Right atrium auricular region (tissue), 2 donors: ENCODE measurements at regions not wholly inside any gene's neighbourhood (a gene's known extent, or its start where the extent isn't known, plus 50 kb on each side); places are given as distances from the start of the nearest gene placed in this dataset.

Experiments used
- DNase-seq: peaks from one replicate; pipeline ENCODE4 v3.0.0-alpha.2; 2019; ENCODE audit warnings: low spot score
- H3K27ac ChIP-seq, 2 donors: fragments of 200-600 bp; sonication (generic); 1 replicate in 1 of 2; 2 replicates in 1 of 2; pipeline ENCODE4 v1.5.1; 2016 to 2019
- H3K27me3 ChIP-seq, 2 donors: fragments of 200-600 bp; sonication (generic); one replicate each; pipeline versions ENCODE4 v1.5.1 to v1.6.0; 2017 to 2019
- H3K36me3 ChIP-seq: fragments of 200-600 bp; sonication (generic); one replicate; pipeline ENCODE4 v1.5.1; 2016
- H3K4me1 ChIP-seq, 2 donors: fragments of 200-600 bp; sonication (generic); one replicate each; pipeline versions ENCODE4 v1.5.1 to v1.6.0; 2017 to 2019
- H3K4me3 ChIP-seq, 2 donors: fragments of 200-600 bp; sonication (generic); 1 replicate in 1 of 2; 2 replicates in 1 of 2; pipeline ENCODE4 v1.5.1; 2017 to 2019; ENCODE audit warnings: mild to moderate bottlenecking in 1 of 2, moderate library complexity in 1 of 2
- H3K9me3 ChIP-seq, 2 donors: fragments of 200-600 bp; sonication (generic); one replicate each; pipeline ENCODE4 v1.5.1; 2019
- TF ChIP-seq, protein P1 (sequence below), 2 donors: fragments of 200-600 bp; sonication (generic); IDR thresholded peaks; one replicate each; pipeline ENCODE4 v1.5.1; 2019; ENCODE audit warnings: antibody characterized with exemption in 2 of 2

DNA sequence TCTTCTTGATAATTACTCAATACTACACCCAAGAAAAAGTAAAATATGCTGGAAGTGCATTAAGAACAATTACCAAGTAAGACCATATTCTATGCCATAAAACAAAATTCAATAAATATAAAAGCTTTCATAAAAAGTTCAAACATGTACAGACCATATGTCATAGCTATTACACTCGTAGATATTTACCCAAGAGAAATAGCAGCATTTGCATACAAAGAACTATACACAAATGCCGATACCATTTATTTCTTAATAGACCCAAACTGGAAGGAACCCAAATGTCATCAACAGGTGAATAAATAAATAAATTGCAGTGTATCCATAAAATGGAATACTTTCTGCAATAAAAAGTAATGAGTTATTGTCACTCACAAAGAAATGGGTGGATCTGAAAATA is 78.3 kb upstream of the SLC16A7 start:
- TF ChIP-seq, protein P1, sequence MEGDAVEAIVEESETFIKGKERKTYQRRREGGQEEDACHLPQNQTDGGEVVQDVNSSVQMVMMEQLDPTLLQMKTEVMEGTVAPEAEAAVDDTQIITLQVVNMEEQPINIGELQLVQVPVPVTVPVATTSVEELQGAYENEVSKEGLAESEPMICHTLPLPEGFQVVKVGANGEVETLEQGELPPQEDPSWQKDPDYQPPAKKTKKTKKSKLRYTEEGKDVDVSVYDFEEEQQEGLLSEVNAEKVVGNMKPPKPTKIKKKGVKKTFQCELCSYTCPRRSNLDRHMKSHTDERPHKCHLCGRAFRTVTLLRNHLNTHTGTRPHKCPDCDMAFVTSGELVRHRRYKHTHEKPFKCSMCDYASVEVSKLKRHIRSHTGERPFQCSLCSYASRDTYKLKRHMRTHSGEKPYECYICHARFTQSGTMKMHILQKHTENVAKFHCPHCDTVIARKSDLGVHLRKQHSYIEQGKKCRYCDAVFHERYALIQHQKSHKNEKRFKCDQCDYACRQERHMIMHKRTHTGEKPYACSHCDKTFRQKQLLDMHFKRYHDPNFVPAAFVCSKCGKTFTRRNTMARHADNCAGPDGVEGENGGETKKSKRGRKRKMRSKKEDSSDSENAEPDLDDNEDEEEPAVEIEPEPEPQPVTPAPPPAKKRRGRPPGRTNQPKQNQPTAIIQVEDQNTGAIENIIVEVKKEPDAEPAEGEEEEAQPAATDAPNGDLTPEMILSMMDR (IDR thresholded peaks at IDR 0.05), result no peak
- no peak for DNase-seq
- no peaks in the 10 kb centered on the region for H3K4me1 ChIP-seq
- H3K9me3 ChIP-seq, result no peaks in the 10 kb centered on the region
- H3K27ac ChIP-seq, result no peak overlapping the region
- H3K36me3 ChIP-seq, result no peaks in the 10 kb centered on the region
- no peak overlapping the region for H3K4me3 ChIP-seq
- no peaks in the 10 kb centered on the region for H3K27me3 ChIP-seq

- TF ChIP-seq, protein P1 (IDR thresholded peaks at IDR 0.05), result no peak
- Histone ChIP-seq H3K27ac (no peak overlapping the region), H3K4me3 (no peak overlapping the region), H3K9me3 (no peaks in the 10 kb centered on the region), H3K4me1 (no peaks in the 10 kb centered on the region), H3K27me3 (no peaks in the 10 kb centered on the region), H3K36me3 (no peaks in the 10 kb centered on the region)
- no peak for DNase-seq
Measured at GRCh38 chr12:59500915-59501314, 94.9 kb upstream of the SLC16A7 start.

DNA sequence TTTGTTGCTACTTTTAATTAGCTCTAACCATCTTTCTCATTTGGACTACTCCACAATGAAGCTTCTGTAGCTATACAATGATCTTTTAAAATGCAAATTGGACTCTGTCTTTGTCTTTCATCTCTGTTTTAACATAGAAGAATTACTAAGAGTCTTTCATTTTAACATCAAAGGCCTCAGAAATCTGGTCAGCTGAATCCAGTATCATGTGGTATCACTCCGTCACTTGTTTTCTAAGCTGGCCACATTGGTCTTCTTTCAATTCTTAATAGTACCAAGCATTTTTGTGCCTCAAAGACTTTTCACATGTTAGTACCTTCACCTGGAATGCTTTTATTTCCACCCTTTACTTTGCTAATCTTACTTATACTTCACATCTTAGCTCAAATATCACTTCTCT is 95.5 kb upstream of the SLC16A7 start:
- DNase-seq, result no peak
- Histone ChIP-seq H3K9me3 (no peaks in the 10 kb centered on the region), H3K4me3 (no peak overlapping the region), H3K27ac (no peak overlapping the region), H3K4me1 (no peaks in the 10 kb centered on the region), H3K36me3 (no peaks in the 10 kb centered on the region), H3K27me3 (no peaks in the 10 kb centered on the region)
- TF ChIP-seq, protein P1 (IDR thresholded peaks at IDR 0.05), result no peak

DNA sequence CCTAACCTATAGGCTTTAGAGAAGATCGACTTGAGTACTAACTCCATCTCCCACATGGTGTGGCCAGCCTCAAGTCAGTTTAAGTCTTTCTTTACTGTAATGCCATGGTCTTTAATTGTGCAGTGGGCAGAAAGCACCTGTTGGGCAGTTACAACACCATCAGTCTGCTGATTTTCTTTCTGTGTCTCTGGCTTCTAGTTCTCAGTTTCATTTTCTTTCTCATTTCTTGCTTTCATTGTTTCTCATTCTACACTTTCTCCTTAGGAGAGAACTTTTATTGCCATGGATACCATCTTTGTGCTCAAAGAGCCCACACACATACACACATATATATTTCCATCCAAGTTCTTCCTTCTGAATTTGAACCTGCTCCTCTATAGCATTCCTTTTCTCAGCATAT is 96.1 kb upstream of the SLC16A7 start:
- no peaks in the 10 kb centered on the region for H3K9me3 ChIP-seq
- H3K36me3 ChIP-seq, result no peaks in the 10 kb centered on the region
- no peak for DNase-seq
- no peak overlapping the region for H3K27ac ChIP-seq
- no peak overlapping the region for H3K4me3 ChIP-seq
- H3K27me3 ChIP-seq, result no peaks in the 10 kb centered on the region
- TF ChIP-seq, protein P1 (IDR thresholded peaks at IDR 0.05), result no peak
- no peaks in the 10 kb centered on the region for H3K4me1 ChIP-seq

DNA sequence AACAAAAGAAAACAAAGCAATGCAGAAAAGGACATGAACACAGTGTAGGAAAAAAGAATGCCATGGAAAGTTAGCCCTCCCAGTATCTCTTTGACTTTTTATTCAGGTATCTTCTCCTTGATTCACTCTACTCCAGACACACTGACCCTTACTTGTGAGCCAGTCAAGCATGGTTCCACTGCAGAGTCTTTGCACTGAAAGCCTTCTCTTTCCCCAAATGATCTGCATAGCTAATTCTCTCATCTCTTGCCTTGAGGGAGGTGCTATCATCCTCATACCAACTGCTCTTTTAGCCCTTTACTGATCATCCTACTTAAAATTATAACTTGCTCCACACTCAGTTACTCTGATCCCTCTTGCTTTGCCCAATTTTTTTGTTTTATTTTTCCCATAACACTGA is 101.2 kb upstream of the SLC16A7 start:
- H3K4me3 ChIP-seq, result no peak overlapping the region
- no peaks in the 10 kb centered on the region for H3K36me3 ChIP-seq
- TF ChIP-seq, protein P1 (IDR thresholded peaks at IDR 0.05), result no peak
- no peaks in the 10 kb centered on the region for H3K4me1 ChIP-seq
- H3K27me3 ChIP-seq, result no peaks in the 10 kb centered on the region
- DNase-seq, result no peak
- no peaks in the 10 kb centered on the region for H3K9me3 ChIP-seq
- H3K27ac ChIP-seq, result no peak overlapping the region

- TF ChIP-seq, protein P1 (IDR thresholded peaks at IDR 0.05), result no peak
- no peak for DNase-seq
- H3K27ac ChIP-seq, result no peak overlapping the region
- no peaks in the 10 kb centered on the region for H3K4me1 ChIP-seq
- H3K9me3 ChIP-seq, result no peaks in the 10 kb centered on the region
- H3K36me3 ChIP-seq, result no peaks in the 10 kb centered on the region
- H3K4me3 ChIP-seq, result no peak overlapping the region
- H3K27me3 ChIP-seq, result no peaks in the 10 kb centered on the region
Measured at GRCh38 chr12:59491877-59492276, 104.0 kb upstream of the SLC16A7 start.
